PC-3 (cell line): ENCODE measurements at regions not wholly inside any gene's neighbourhood (a gene's known extent, or its start where the extent isn't known, plus 50 kb on each side); places are given as distances from the start of the nearest gene placed in this dataset.

Source experiments
- ATAC-seq: fragments of 200-7000 bp; cut with Tn5 transposase; 2 replicates; pipeline ENCODE4 v1.9.1; 2020; ENCODE audit warnings: mild to moderate bottlenecking, moderate library complexity
- BruUV-seq: library from RNA; stranded (reverse); fragments of 400-500 nt; replicated peaks from 2 replicates; lab custom pipeline; 2021; lab: Mats Ljungman, UMichigan
- CTCF ChIA-PET: fragments of 300-600 bp; sonication (Branson Sonifier 250); formaldehyde crosslinking; loops from one replicate; lab custom pipeline; 2022; ENCODE audit warnings: antibody characterized with exemption; lab: Charles Lee
- POLR2A ChIA-PET: fragments of 300-600 bp; sonication (Branson Sonifier 250); formaldehyde crosslinking; loops from one replicate; lab custom pipeline; 2022; ENCODE audit warnings: antibody characterized with exemption; ENCODE audit not compliant: unreplicated experiment; lab: Charles Lee
- DNase-seq: peaks from one replicate; pipeline ENCODE4 v3.0.0-alpha.2; 2015
- H2AFZ ChIP-seq: fragments of 300-600 bp; sonication (generic); 2 replicates; pipeline ENCODE4 v1.6.0; 2016; ENCODE audit warnings: antibody characterized with exemption, low read length
- H3F3A ChIP-seq: fragments of 300-600 bp; sonication (generic); one replicate; pipeline ENCODE4 v1.6.0; 2017; ENCODE audit warnings: antibody characterized with exemption, low read length, control low read depth, mild to moderate bottlenecking; ENCODE audit not compliant: unreplicated experiment
- H3K27ac ChIP-seq: fragments of 300-600 bp; sonication (generic); 2 replicates; pipeline ENCODE4 v1.5.1; 2016; ENCODE audit warnings: mild to moderate bottlenecking, low read length
- H3K27me3 ChIP-seq: fragments of 300-600 bp; sonication (generic); 2 replicates; pipeline ENCODE4 v1.6.1; 2016; ENCODE audit warnings: low read length, mixed read lengths
- H3K36me3 ChIP-seq: fragments of 300-600 bp; sonication (generic); 2 replicates; pipeline ENCODE4 v1.6.1; 2016; ENCODE audit warnings: low read depth, mixed run types, low read length, mixed read lengths
- H3K4me1 ChIP-seq: fragments of 300-600 bp; sonication (generic); 2 replicates; pipeline ENCODE4 v1.5.1; 2016; ENCODE audit warnings: low read length; ENCODE audit not compliant: insufficient read depth
- H3K4me2 ChIP-seq: fragments of 300-600 bp; sonication (generic); 2 replicates; pipeline ENCODE4 v1.6.0; 2016; ENCODE audit warnings: low read length
- H3K4me3 ChIP-seq: fragments of 300-600 bp; sonication (generic); 2 replicates; pipeline ENCODE4 v1.5.1; 2016; ENCODE audit warnings: mild to moderate bottlenecking, low read length, mixed read lengths
- H3K79me2 ChIP-seq: fragments of 300-600 bp; sonication (generic); 2 replicates; pipeline ENCODE4 v1.6.1; 2017; ENCODE audit warnings: low read length, mixed read lengths
- H3K9ac ChIP-seq: fragments of 300-600 bp; sonication (generic); 2 replicates; pipeline ENCODE4 v1.6.0; 2016; ENCODE audit warnings: mild to moderate bottlenecking, low read length
- H3K9me2 ChIP-seq: fragments of 300-600 bp; sonication (generic); replicated peaks from 2 replicates; pipeline ENCODE4 v1.6.1; 2016; ENCODE audit warnings: mixed run types, low read length, mixed read lengths
- H3K9me3 ChIP-seq: fragments of 300-600 bp; sonication (generic); 2 replicates; pipeline ENCODE4 v1.6.1; 2016; ENCODE audit warnings: low read length, mixed read lengths
- H4K20me1 ChIP-seq: fragments of 300-600 bp; sonication (generic); 2 replicates; pipeline ENCODE4 v1.6.1; 2016; ENCODE audit warnings: low read length, mixed read lengths
- CTCF ChIP-seq: fragments of 300-600 bp; sonication (generic); conservative IDR thresholded peaks from 2 replicates; pipeline ENCODE4 v1.5.1; 2017; ENCODE audit warnings: antibody characterized with exemption, low read depth, mild to moderate bottlenecking, low read length
- EZH2 ChIP-seq: fragments of 300-600 bp; sonication (generic); IDR thresholded peaks from one replicate; pipeline ENCODE4 v1.6.1; 2017; ENCODE audit warnings: antibody characterized with exemption, mild to moderate bottlenecking, low read length; ENCODE audit not compliant: unreplicated experiment
- EZH2phosphoT487 ChIP-seq: fragments of 300-600 bp; sonication (generic); IDR thresholded peaks from 2 replicates; pipeline ENCODE4 v1.6.1; 2018; ENCODE audit warnings: mild to moderate bottlenecking, antibody characterized with exemption, low read length, borderline replicate concordance
- intact Hi-C: fragments of 100-400 bp; cut with micrococcal nuclease; formaldehyde crosslinking; loops from 2 replicates; pipeline ENCODE4 v1.9.0; 2023

GRCh38 chr18:47574966-47575365 lies 323.5 kb upstream of the SKOR2 start:
- Histone ChIP-seq H3K4me3 (no peak overlapping the region), H3K9ac (no peak overlapping the region), H3K36me3 (no peaks in the 10 kb centered on the region), H3K27me3 (0 out of 2 replicates have a peak, but pooled peaks cover 4% of the 10 kb centered on the region), H3K4me2 (no peak overlapping the region), H3K27ac (no peak overlapping the region), H3F3A (no peaks in the 10 kb centered on the region), H3K9me2 (no peaks in the 10 kb centered on the region), H3K4me1 (no peaks in the 10 kb centered on the region), H3K79me2 (no peaks in the 10 kb centered on the region), H2AFZ (no peak overlapping the region), H4K20me1 (no peaks in the 10 kb centered on the region), H3K9me3 (no peaks in the 10 kb centered on the region)
- DNase-seq (no peak), ATAC-seq (no peak)
- TF ChIP-seq CTCF (no peak), EZH2phosphoT487 (no peak), EZH2 (no peak)
- CTCF ChIA-PET = no interaction called here
- POLR2A ChIA-PET = no interaction called here
- BruUV-seq = no TSS peak
- intact Hi-C loops = no loop called here

DNA sequence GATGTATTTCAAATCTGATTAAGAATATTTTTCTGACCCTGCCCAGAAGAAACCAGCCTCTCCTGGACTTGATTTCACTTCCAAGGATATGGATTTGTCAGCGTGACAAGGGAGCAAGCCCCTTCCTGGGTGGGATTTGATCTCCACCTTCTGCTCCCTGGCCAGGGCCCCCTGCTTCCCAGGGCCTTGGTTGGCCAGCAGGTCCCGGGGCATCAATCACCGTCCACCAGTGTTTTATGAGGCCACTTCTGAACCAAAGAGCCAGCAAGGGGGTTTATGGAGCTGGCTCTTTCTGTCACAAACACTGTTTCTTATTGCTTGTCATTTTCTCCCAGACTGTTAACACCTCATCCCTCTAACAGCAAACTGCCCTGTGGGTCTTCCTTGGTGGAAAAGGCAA lies 320.5 kb upstream of the SKOR2 start:
- ChIA-PET CTCF (no interaction called here), POLR2A (no interaction called here)
- intact Hi-C loops = no loop called here

DNA sequence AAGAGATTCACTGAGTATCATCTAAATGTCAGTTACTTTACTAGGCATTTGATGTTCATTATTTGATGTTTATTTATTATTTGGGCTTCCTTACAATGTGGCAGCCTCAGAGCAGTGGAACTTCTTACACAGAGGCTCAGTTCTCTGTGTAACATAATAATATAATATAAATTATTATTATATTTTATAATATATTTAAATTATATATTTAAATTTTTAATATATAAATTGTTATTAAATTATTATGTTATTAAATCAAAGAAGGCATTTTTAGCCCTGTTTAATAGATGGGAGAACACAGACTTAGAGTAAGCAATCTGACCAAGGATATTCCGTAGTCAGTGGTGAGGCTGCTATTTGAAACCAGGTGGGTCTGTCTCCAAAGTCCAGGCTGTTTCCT lies 315.3 kb upstream of the SKOR2 start:
- no peaks in the 10 kb centered on the region for H3K4me1 ChIP-seq
- ATAC-seq (no peak), DNase-seq (no peak)
- H3K9ac ChIP-seq = no peak overlapping the region
- intact Hi-C loops = no loop called here
- H3K36me3 ChIP-seq = no peaks in the 10 kb centered on the region
- POLR2A ChIA-PET = no interaction called here
- no peaks in the 10 kb centered on the region for H3K9me3 ChIP-seq
- no peaks in the 10 kb centered on the region for H3K27me3 ChIP-seq
- no peaks in the 10 kb centered on the region for H3K79me2 ChIP-seq
- CTCF ChIA-PET = no interaction called here
- no peak overlapping the region for H3K27ac ChIP-seq
- no peak overlapping the region for H3K4me3 ChIP-seq
- H3K9me2 ChIP-seq = no peaks in the 10 kb centered on the region
- BruUV-seq = no TSS peak
- no peak for TF ChIP-seq CTCF
- no peak for TF ChIP-seq EZH2phosphoT487
- TF ChIP-seq EZH2 = no peak
- no peak overlapping the region for H2AFZ ChIP-seq
- H4K20me1 ChIP-seq = no peaks in the 10 kb centered on the region
- no peak overlapping the region for H3K4me2 ChIP-seq
- H3F3A ChIP-seq = no peaks in the 10 kb centered on the region

More for the DNA sequence above, 320.5 kb upstream of the SKOR2 start:
- H3K4me1 ChIP-seq = no peaks in the 10 kb centered on the region
- no peak overlapping the region for H3K4me3 ChIP-seq
- no peaks in the 10 kb centered on the region for H3K36me3 ChIP-seq
- no peak overlapping the region for H3K4me2 ChIP-seq
- H2AFZ ChIP-seq = no peak overlapping the region
- H3K27ac ChIP-seq = no peak overlapping the region
- H3K79me2 ChIP-seq = no peaks in the 10 kb centered on the region
- DNase-seq (no peak), ATAC-seq (no peak)
- H3K9me2 ChIP-seq = no peaks in the 10 kb centered on the region
- BruUV-seq = no TSS peak
- no peak for TF ChIP-seq CTCF
- no peak for TF ChIP-seq EZH2
- no peak for TF ChIP-seq EZH2phosphoT487
- H3F3A ChIP-seq = no peaks in the 10 kb centered on the region
- no peak overlapping the region for H3K9ac ChIP-seq
- no peaks in the 10 kb centered on the region for H4K20me1 ChIP-seq
- no peaks in the 10 kb centered on the region for H3K9me3 ChIP-seq
- 0 out of 2 replicates have a peak, but pooled peaks cover 4% of the 10 kb centered on the region for H3K27me3 ChIP-seq
